ENCODE measurements at regions not wholly inside any gene's neighbourhood (a gene's known extent, or its start where the extent isn't known, plus 50 kb on each side); places are given as distances from the start of the nearest gene placed in this dataset.

DNA sequence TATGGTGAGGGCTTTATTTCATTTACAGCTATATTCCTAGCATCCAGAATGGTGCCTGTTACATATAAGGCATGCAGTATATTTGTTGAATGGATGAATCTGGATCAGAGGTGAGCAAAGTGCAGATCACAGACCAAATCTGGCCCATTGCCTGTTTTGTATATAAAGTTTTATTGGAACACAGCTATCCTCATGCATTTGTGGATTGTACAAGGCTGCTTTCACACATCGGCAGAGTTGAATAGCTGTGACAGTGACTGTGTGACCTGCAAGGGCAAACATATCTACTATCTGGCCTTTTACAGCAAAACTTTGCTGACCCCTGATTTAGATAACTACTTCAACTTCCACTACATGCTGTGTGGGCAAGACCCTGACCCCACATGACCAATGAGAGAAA, 54.0 kb upstream of the MRPS6 start:
- Histone ChIP-seq H3K4me1 (peaks cover 0 to 57% (median 0%) of the 10 kb centered on the region in 12 donors), H3K27ac (peak overlapping the region in 1 of 12 donors; percentile 48), H3K36me3 (no peaks in the 10 kb centered on the region), H3K9me3 (peaks cover 0 to 25% (median 0%) of the 10 kb centered on the region in 12 donors), H3K27me3 (no peaks in the 10 kb centered on the region), H3K4me3 (no peak overlapping the region)
- ATAC-seq: no peak
- 65 to 86% (median 67%) methylated on average over 1 of the region's 1 CpG for WGBS, 4 donors
- TF ChIP-seq, protein P1, sequence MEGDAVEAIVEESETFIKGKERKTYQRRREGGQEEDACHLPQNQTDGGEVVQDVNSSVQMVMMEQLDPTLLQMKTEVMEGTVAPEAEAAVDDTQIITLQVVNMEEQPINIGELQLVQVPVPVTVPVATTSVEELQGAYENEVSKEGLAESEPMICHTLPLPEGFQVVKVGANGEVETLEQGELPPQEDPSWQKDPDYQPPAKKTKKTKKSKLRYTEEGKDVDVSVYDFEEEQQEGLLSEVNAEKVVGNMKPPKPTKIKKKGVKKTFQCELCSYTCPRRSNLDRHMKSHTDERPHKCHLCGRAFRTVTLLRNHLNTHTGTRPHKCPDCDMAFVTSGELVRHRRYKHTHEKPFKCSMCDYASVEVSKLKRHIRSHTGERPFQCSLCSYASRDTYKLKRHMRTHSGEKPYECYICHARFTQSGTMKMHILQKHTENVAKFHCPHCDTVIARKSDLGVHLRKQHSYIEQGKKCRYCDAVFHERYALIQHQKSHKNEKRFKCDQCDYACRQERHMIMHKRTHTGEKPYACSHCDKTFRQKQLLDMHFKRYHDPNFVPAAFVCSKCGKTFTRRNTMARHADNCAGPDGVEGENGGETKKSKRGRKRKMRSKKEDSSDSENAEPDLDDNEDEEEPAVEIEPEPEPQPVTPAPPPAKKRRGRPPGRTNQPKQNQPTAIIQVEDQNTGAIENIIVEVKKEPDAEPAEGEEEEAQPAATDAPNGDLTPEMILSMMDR (IDR thresholded peaks at IDR 0.05): no peak
- TF ChIP-seq POLR2A (IDR thresholded peaks at IDR 0.05): no peak
- no peak for DNase-seq
- intact Hi-C loops (cut with DNase I): no loop called here

DNA sequence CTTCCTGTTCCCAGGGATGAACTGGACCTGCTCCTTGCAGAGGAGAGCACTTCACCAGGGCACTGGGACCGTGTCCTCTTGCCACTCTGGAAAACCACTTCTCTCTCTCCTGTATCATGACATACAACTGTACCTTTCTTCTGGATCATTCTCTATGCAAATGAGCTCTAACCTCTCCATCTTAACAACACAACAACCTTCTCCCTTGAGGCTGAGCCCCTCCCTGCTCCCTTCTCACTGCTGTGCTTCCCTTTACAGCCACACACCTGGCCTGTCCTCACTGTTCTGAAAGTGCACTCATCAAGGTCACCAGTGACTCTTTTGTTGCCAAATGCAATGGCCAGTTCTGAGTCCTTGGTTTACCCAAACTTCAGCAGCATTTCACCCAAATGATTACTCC, 54.5 kb upstream of the MRPS6 start:
- Histone ChIP-seq H3K27me3 (no peaks in the 10 kb centered on the region), H3K36me3 (no peaks in the 10 kb centered on the region), H3K27ac (no peak overlapping the region), H3K9me3 (peaks cover 0 to 30% (median 0%) of the 10 kb centered on the region in 12 donors), H3K4me1 (peaks cover 0 to 57% (median 0%) of the 10 kb centered on the region in 12 donors), H3K4me3 (no peak overlapping the region)
- no peak for TF ChIP-seq POLR2A (IDR thresholded peaks at IDR 0.05)
- TF ChIP-seq, protein P1 (IDR thresholded peaks at IDR 0.05): no peak
- WGBS, 4 donors: 68 to 89% (median 80%) methylated on average over 1 of the region's 1 CpG
- DNase-seq: no peak
- intact Hi-C loops (cut with DNase I): no loop called here
- no peak for ATAC-seq

DNA sequence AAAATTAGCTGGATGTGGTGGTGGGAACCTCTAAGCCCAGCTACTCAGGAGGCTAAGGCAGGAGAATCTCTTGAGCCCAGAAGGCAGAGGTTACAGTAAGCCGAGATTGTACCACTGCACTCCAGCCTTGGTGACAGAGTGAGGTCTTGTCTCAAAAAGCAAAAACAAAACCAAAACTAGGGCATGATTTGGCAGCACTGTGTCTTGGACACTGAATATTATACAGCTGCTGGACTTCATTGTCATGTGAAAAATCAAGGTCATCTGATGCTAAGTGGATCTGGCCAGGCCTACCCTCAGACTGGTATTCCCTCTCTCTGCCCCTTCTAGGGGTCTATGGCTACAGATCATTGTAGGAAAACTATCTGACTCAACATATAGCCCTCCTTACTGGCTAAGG, 55.2 kb upstream of the MRPS6 start:
- TF ChIP-seq POLR2A (IDR thresholded peaks at IDR 0.05): no peak
- TF ChIP-seq, protein P1 (IDR thresholded peaks at IDR 0.05): no peak
- H3K27ac ChIP-seq: no peak overlapping the region
- H3K4me3 ChIP-seq: no peak overlapping the region
- 80 to 96% (median 94%) methylated on average over 1 of the region's 1 CpG for WGBS, 4 donors
- H3K27me3 ChIP-seq: no peaks in the 10 kb centered on the region
- intact Hi-C loops (cut with DNase I): no loop called here
- H3K4me1 ChIP-seq: peaks cover 0 to 51% (median 0%) of the 10 kb centered on the region in 12 donors
- H3K36me3 ChIP-seq: no peaks in the 10 kb centered on the region
- H3K9me3 ChIP-seq: peaks cover 0 to 37% (median 0%) of the 10 kb centered on the region in 12 donors
- ATAC-seq (no peak), DNase-seq (no peak)

DNA sequence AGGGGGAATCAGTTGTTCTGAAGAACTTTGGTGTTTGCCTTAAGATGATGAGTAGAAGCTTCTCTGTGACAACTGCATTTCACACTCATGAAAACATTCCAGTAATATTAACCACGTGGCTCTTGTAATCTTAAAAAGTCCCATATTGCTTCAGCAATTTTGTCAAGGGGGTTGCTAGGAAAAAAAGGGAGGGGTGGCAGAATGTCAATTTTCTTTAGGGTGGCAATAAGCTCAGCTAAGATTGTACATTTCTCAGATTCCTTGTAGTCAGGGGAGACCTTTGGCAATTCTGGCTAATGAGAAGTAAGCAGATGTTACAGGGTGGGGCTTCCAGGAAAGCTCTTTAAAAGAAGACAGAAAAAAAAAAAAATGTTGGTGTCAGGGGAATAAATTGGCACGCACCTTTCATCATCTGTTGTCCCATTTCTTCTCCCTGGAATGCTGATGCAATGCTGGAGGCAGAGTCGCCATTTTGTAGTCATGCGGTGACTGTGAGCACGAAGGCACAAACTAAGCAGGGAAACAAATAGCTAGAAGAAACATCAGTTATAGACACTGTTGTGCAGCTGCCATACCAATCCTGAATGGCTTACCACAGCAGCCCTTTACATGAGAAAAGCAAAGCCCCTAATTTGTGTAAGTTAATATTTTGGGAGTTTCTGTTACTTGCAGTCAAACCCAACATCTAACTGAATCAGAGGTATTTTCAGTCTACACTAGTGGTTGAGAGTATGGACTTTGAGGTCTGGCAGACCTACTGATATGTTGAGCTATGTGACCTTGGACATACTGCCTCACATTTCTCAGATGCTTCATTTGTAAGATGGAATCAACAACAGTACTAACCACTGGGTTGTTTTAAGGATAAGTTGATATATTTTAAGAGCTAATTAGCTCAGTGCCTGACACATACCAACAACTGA, 56.1 kb upstream of the MRPS6 start:
- no peaks in the 10 kb centered on the region for H3K36me3 ChIP-seq
- intact Hi-C loops (cut with DNase I): no loop called here
- 81 to 86% (median 84%) methylated on average over 5 of the region's 5 CpGs for WGBS, 4 donors
- H3K4me1 ChIP-seq: peaks cover 0 to 43% (median 0%) of the 10 kb centered on the region in 12 donors
- no peak overlapping the region for H3K27ac ChIP-seq
- DNase-seq: no peak
- H3K9me3 ChIP-seq: peaks cover 0 to 42% (median under 1%) of the 10 kb centered on the region in 12 donors
- TF ChIP-seq, protein P1 (IDR thresholded peaks at IDR 0.05): no peak
- TF ChIP-seq POLR2A (IDR thresholded peaks at IDR 0.05): no peak
- H3K27me3 ChIP-seq: no peaks in the 10 kb centered on the region
- no peak overlapping the region for H3K4me3 ChIP-seq
- no peak for ATAC-seq
